GM21825 (cell line): ENCODE measurements at regions not wholly inside any gene's neighbourhood (a gene's known extent, or its start where the extent isn't known, plus 50 kb on each side); places are given as distances from the start of the nearest gene placed in this dataset.

ENCODE experiments used
- ATAC-seq: cut with Tn5 transposase; IDR thresholded peaks from one replicate; pipeline ENCODE4 v1.9.1; 2021; ENCODE audit warnings: mild to moderate bottlenecking, moderate library complexity; ENCODE audit not compliant: unreplicated experiment

- ATAC-seq: no peak
Measured at GRCh38 chr2:15718944-15719323, 127.3 kb downstream of the DDX1 start.

- ATAC-seq: no peak
Measured at GRCh38 chr2:15719566-15720313, 128.1 kb downstream of the DDX1 start.

- no peak for ATAC-seq
Measured at GRCh38 chr2:15720561-15721307, 129.1 kb downstream of the DDX1 start.

- ATAC-seq: no peak
Measured at GRCh38 chr2:15721411-15722067, 129.9 kb downstream of the DDX1 start.

- no peak for ATAC-seq
Measured at GRCh38 chr2:15722980-15723379, 131.3 kb downstream of the DDX1 start.

- ATAC-seq: no peak
Measured at GRCh38 chr2:15724235-15724634, 132.6 kb downstream of the DDX1 start.

- ATAC-seq: no peak
Measured at GRCh38 chr2:15725101-15725781, 133.6 kb downstream of the DDX1 start.

GRCh38 chr2:15725782-15726112 is 134.1 kb downstream of the DDX1 start:
- no peak for ATAC-seq

- ATAC-seq: no peak
Measured at GRCh38 chr2:15726321-15727057, 134.8 kb downstream of the DDX1 start.

- ATAC-seq: no peak
Measured at GRCh38 chr2:15727396-15728244, 136.0 kb downstream of the DDX1 start.

- ATAC-seq: no peak
Measured at GRCh38 chr2:15728245-15728938, 136.7 kb downstream of the DDX1 start.

GRCh38 chr2:15729001-15729400 is 137.3 kb downstream of the DDX1 start:
- ATAC-seq: no peak

- ATAC-seq: no peak
Measured at GRCh38 chr2:15729709-15730544, 138.3 kb downstream of the DDX1 start.

GRCh38 chr2:15730545-15731212 is 139.0 kb downstream of the DDX1 start:
- ATAC-seq: peak; percentile 39

- no peak for ATAC-seq
Measured at GRCh38 chr2:15731213-15731888, 139.7 kb downstream of the DDX1 start.

- no peak for ATAC-seq
Measured at GRCh38 chr2:15731889-15732271, 140.2 kb downstream of the DDX1 start.

- ATAC-seq: peak; percentile 98
Measured at GRCh38 chr2:15732341-15733077, 140.8 kb downstream of the DDX1 start.
